ENCODE measurements at regions not wholly inside any gene's neighbourhood (a gene's known extent, or its start where the extent isn't known, plus 50 kb on each side); places are given as distances from the start of the nearest gene placed in this dataset.

- TF ChIP-seq POLR2A (IDR thresholded peaks at IDR 0.05; ENCODE audit: low read length) (no peak), GATA1 (IDR thresholded peaks at IDR 0.05; ENCODE audit: low read depth, low read length) (no peak)
Observed at GRCh38 chr11:116558504-116559211, 214.1 kb downstream of the BUD13 start.

GRCh38 chr11:116557282-116557681 lies 215.5 kb downstream of the BUD13 start:
- TF ChIP-seq POLR2A (IDR thresholded peaks at IDR 0.05; ENCODE audit: low read length), result no peak
- no peak for TF ChIP-seq GATA1 (IDR thresholded peaks at IDR 0.05; ENCODE audit: low read depth, low read length)
- no peak for DNase-seq

More at GRCh38 chr11:116558504-116559211, 214.1 kb downstream of the BUD13 start:
- DNase-seq, result no peak

DNA sequence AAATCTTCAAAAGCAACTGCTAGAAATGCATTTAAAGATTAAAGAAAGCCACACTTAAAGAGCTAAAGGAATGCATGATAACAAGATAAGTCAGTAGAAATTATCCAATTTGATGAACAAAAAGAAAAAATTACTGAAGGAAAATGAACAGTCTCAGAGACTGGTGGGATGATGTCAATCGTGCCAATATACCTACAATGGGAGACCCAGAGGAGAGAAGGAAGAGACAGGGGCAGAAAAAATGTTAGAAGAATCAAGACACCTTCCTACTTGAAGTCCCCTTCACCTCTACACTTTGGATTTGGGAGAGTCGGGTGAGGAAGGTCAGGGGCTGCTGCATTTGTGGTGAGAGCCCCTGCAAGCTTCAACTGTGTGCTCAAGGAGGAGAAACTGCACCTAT lies 216.3 kb downstream of the BUD13 start:
- TF ChIP-seq POLR2A (IDR thresholded peaks at IDR 0.05; ENCODE audit: low read length) (no peak), GATA1 (IDR thresholded peaks at IDR 0.05; ENCODE audit: low read depth, low read length) (no peak)
- DNase-seq, result no peak

DNA sequence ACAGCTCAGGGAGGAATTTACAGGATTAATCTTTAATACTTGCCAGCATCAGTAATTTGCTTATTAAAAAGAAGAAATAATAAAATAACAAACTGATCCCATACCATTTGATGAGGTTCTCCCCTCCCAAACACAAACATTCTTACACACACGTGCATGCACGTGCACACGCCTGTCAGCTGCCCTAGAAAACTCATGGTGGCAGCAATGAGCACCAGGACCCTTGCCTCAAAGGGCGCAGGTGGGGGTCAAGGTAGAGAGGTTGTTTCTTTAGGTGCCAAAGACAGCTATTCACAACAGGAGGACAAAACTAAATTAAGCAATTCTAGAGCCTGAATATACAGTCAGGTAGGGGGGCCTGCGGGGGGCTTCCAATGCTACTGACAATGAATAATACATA lies 219.3 kb downstream of the BUD13 start:
- no peak for DNase-seq
- TF ChIP-seq GATA1 (IDR thresholded peaks at IDR 0.05; ENCODE audit: low read depth, low read length) (no peak), POLR2A (IDR thresholded peaks at IDR 0.05; ENCODE audit: low read length) (no peak)

- TF ChIP-seq POLR2A (IDR thresholded peaks at IDR 0.05; ENCODE audit: low read length), result no peak
- no peak for DNase-seq
Observed at GRCh38 chr11:116551576-116551975, 221.2 kb downstream of the BUD13 start.

DNA sequence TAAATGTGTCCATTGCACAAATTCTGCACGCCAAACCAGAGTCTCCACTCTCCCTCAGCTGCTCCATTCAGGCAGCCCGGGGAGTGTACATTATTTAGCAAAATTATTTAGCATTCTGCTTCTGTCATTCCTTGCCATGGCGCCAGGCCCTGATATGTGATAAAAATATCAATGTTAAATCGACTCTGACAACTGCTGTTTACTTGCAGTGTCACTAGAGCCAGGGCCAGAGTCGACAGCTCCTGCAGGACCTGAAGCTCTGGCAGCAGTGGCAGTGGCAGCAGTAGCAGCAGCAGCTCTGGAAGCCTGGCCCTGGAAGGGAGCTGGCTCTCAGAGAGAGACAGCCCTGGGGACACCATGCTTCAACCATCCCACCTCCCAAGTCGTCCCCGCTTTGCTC lies 224.5 kb downstream of the BUD13 start:
- no peak for DNase-seq
- no peak for TF ChIP-seq GATA1 (IDR thresholded peaks at IDR 0.05; ENCODE audit: low read depth, low read length)
- TF ChIP-seq POLR2A (IDR thresholded peaks at IDR 0.05; ENCODE audit: low read length), result no peak

GRCh38 chr11:116547571-116547970 lies 225.2 kb downstream of the BUD13 start:
- DNase-seq, result no peak
- no peak for TF ChIP-seq POLR2A (IDR thresholded peaks at IDR 0.05; ENCODE audit: low read length)
- TF ChIP-seq GATA1 (IDR thresholded peaks at IDR 0.05; ENCODE audit: low read depth, low read length), result no peak

DNA sequence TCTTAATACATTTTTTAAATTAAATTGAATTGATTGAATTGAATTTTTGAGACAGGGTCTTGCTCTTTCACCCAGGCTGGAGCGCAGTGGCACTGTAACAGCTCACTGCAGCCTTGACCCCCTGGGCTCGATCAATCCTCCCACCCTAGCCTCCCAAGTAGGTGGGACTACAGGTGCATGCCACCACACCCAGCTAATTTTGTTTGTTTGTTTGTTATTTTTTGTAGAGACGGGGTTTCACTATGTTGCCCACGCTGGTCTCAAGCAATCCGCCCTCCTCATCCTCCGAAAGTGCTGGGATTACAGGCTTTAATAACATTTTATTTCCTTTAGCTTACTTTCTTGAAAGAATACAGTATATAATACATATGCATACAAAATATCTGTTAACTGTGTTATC lies 226.9 kb downstream of the BUD13 start:
- no peak for DNase-seq

GRCh38 chr11:116544721-116545120 lies 228.1 kb downstream of the BUD13 start:
- DNase-seq, result no peak
- no peak for TF ChIP-seq GATA1 (IDR thresholded peaks at IDR 0.05; ENCODE audit: low read depth, low read length)
- TF ChIP-seq POLR2A (IDR thresholded peaks at IDR 0.05; ENCODE audit: low read length), result no peak

More for the DNA sequence above, 226.9 kb downstream of the BUD13 start:
- TF ChIP-seq GATA1 (IDR thresholded peaks at IDR 0.05; ENCODE audit: low read depth, low read length), result no peak
- no peak for TF ChIP-seq POLR2A (IDR thresholded peaks at IDR 0.05; ENCODE audit: low read length)

- DNase-seq, result no peak
- TF ChIP-seq GATA1 (IDR thresholded peaks at IDR 0.05; ENCODE audit: low read depth, low read length) (no peak), POLR2A (IDR thresholded peaks at IDR 0.05; ENCODE audit: low read length) (no peak)
Observed at GRCh38 chr11:116543911-116544475, 228.8 kb downstream of the BUD13 start.

GRCh38 chr11:116543099-116543498 lies 229.7 kb downstream of the BUD13 start:
- TF ChIP-seq POLR2A (IDR thresholded peaks at IDR 0.05; ENCODE audit: low read length) (no peak), GATA1 (IDR thresholded peaks at IDR 0.05; ENCODE audit: low read depth, low read length) (no peak)
- DNase-seq, result no peak

- TF ChIP-seq GATA1 (IDR thresholded peaks at IDR 0.05; ENCODE audit: low read depth, low read length) (no peak), POLR2A (IDR thresholded peaks at IDR 0.05; ENCODE audit: low read length) (no peak)
- no peak for DNase-seq
Observed at GRCh38 chr11:116542406-116542805, 230.4 kb downstream of the BUD13 start.

GRCh38 chr11:116541460-116541859 lies 231.3 kb downstream of the BUD13 start:
- DNase-seq, result no peak
- TF ChIP-seq POLR2A (IDR thresholded peaks at IDR 0.05; ENCODE audit: low read length) (no peak), GATA1 (IDR thresholded peaks at IDR 0.05; ENCODE audit: low read depth, low read length) (no peak)

GRCh38 chr11:116540645-116541304 lies 232.0 kb downstream of the BUD13 start:
- TF ChIP-seq GATA1 (IDR thresholded peaks at IDR 0.05; ENCODE audit: low read depth, low read length), result no peak
- no peak for TF ChIP-seq POLR2A (IDR thresholded peaks at IDR 0.05; ENCODE audit: low read length)

More at GRCh38 chr11:116540645-116541304, 232.0 kb downstream of the BUD13 start:
- DNase-seq, result no peak

Data from erythroblast (primary cell).